PC-9 (cell line): ENCODE measurements at regions not wholly inside any gene's neighbourhood (a gene's known extent, or its start where the extent isn't known, plus 50 kb on each side); places are given as distances from the start of the nearest gene placed in this dataset.

Experiments
- CTCF ChIP-seq: fragments of 200-600 bp; sonication (generic); conservative IDR thresholded peaks from 2 replicates; pipeline ENCODE4 v1.6.1; 2017; ENCODE audit warnings: mixed run types, antibody characterized with exemption, mild to moderate bottlenecking, moderate library complexity
- EZH2 ChIP-seq: fragments of 200-600 bp; sonication (generic); IDR thresholded peaks from 2 replicates; pipeline ENCODE4 v1.8.0; 2017; ENCODE audit warnings: antibody characterized with exemption, low read depth

- TF ChIP-seq EZH2: no peak
- no peak for TF ChIP-seq CTCF
These were observed 101.4 kb upstream of the POU3F3 start for GRCh38 chr2:104752504-104752903.
